ENCODE measurements at regions not wholly inside any gene's neighbourhood (a gene's known extent, or its start where the extent isn't known, plus 50 kb on each side); places are given as distances from the start of the nearest gene placed in this dataset.

- H3K4me3 ChIP-seq, result no peak overlapping the region
- intact Hi-C loops (cut with DNase I; ENCODE audit: low total_unique reads), result loop anchor here (10.0 kb wide), 1 partner anchor 165 kb away; no protein-coding TSS in a partner anchor
- H3K27me3 ChIP-seq, result no peaks in the 10 kb centered on the region
- TF ChIP-seq POLR2AphosphoS5 (IDR thresholded peaks at IDR 0.05) (no peak), EP300 (IDR thresholded peaks at IDR 0.05) (no peak), POLR2A (IDR thresholded peaks at IDR 0.05) (no peak)
- TF ChIP-seq, protein P1, sequence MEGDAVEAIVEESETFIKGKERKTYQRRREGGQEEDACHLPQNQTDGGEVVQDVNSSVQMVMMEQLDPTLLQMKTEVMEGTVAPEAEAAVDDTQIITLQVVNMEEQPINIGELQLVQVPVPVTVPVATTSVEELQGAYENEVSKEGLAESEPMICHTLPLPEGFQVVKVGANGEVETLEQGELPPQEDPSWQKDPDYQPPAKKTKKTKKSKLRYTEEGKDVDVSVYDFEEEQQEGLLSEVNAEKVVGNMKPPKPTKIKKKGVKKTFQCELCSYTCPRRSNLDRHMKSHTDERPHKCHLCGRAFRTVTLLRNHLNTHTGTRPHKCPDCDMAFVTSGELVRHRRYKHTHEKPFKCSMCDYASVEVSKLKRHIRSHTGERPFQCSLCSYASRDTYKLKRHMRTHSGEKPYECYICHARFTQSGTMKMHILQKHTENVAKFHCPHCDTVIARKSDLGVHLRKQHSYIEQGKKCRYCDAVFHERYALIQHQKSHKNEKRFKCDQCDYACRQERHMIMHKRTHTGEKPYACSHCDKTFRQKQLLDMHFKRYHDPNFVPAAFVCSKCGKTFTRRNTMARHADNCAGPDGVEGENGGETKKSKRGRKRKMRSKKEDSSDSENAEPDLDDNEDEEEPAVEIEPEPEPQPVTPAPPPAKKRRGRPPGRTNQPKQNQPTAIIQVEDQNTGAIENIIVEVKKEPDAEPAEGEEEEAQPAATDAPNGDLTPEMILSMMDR (IDR thresholded peaks at IDR 0.05), result no peak
- 69 to 80% (median 76%) methylated on average over 6 of the region's 6 CpGs for WGBS, 5 donors
- no peak for DNase-seq
- peaks cover 0 to 24% (median 8%) of the 10 kb centered on the region in 4 donors for H3K4me1 ChIP-seq
- peak overlapping the region in 3 of 5 donors; percentile 40 to 52 (median 41) for H3K27ac ChIP-seq
- no peaks in the 10 kb centered on the region for H3K36me3 ChIP-seq
- no peaks in the 10 kb centered on the region for H3K9me3 ChIP-seq
These were observed 192.0 kb upstream of the TPRG1 start for GRCh38 chr3:188979669-188980310.

DNA sequence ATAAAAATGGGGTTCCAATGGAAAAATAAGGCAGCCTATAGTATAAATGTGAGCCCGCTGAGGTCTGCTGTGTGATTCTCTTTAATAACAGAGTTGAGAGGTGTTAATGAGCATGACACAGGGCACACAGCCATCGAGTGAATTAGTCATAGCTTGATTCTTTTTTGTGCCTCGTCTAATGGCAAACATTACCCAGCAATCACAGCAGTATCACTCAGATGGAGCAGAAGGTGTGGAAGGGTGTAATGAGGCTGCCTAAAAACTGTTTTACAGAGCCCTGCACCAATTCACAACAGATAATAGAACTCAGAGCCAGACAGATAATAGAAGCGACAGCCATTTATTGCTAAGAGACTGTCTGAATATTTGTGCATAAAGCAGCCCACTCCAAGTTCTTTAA lies 178.6 kb upstream of the TPRG1 start:
- no peaks in the 10 kb centered on the region for H3K27me3 ChIP-seq
- no peak for DNase-seq
- H3K36me3 ChIP-seq, result no peaks in the 10 kb centered on the region
- 59 to 69% (median 63%) methylated on average over 4 of the region's 4 CpGs for WGBS, 5 donors
- H3K4me3 ChIP-seq, result no peak overlapping the region
- H3K9me3 ChIP-seq, result no peaks in the 10 kb centered on the region
- TF ChIP-seq POLR2A (IDR thresholded peaks at IDR 0.05) (no peak), POLR2AphosphoS5 (IDR thresholded peaks at IDR 0.05) (no peak), EP300 (IDR thresholded peaks at IDR 0.05) (no peak)
- TF ChIP-seq, protein P1 (IDR thresholded peaks at IDR 0.05), result no peak
- H3K4me1 ChIP-seq, result no peaks in the 10 kb centered on the region
- no peak overlapping the region for H3K27ac ChIP-seq
- intact Hi-C loops (cut with DNase I; ENCODE audit: low total_unique reads), result no loop called here

GRCh38 chr3:189001559-189001958 lies 170.2 kb upstream of the TPRG1 start:
- Histone ChIP-seq H3K4me3 (no peak overlapping the region), H3K9me3 (no peaks in the 10 kb centered on the region), H3K27me3 (no peaks in the 10 kb centered on the region), H3K4me1 (no peaks in the 10 kb centered on the region), H3K36me3 (no peaks in the 10 kb centered on the region), H3K27ac (no peak overlapping the region)
- intact Hi-C loops (cut with DNase I; ENCODE audit: low total_unique reads), result no loop called here
- no peak for DNase-seq
- TF ChIP-seq, protein P1 (IDR thresholded peaks at IDR 0.05), result no peak
- TF ChIP-seq EP300 (IDR thresholded peaks at IDR 0.05) (no peak), POLR2AphosphoS5 (IDR thresholded peaks at IDR 0.05) (no peak), POLR2A (IDR thresholded peaks at IDR 0.05) (no peak)

GRCh38 chr3:189003410-189003809 lies 168.4 kb upstream of the TPRG1 start:
- Histone ChIP-seq H3K4me1 (no peaks in the 10 kb centered on the region), H3K9me3 (no peaks in the 10 kb centered on the region), H3K36me3 (no peaks in the 10 kb centered on the region), H3K27ac (no peak overlapping the region), H3K4me3 (no peak overlapping the region), H3K27me3 (no peaks in the 10 kb centered on the region)
- no peak for TF ChIP-seq POLR2A (IDR thresholded peaks at IDR 0.05)
- no peak for TF ChIP-seq EP300 (IDR thresholded peaks at IDR 0.05)
- TF ChIP-seq, protein P1 (IDR thresholded peaks at IDR 0.05), result no peak
- no peak for TF ChIP-seq POLR2AphosphoS5 (IDR thresholded peaks at IDR 0.05)
- no peak for DNase-seq
- WGBS, 5 donors, result 71 to 93% (median 87%) methylated on average over 1 of the region's 1 CpG
- intact Hi-C loops (cut with DNase I; ENCODE audit: low total_unique reads), result no loop called here
